GM21390 (cell line): ENCODE measurements at regions not wholly inside any gene's neighbourhood (a gene's known extent, or its start where the extent isn't known, plus 50 kb on each side); places are given as distances from the start of the nearest gene placed in this dataset.
"Not testable (repeated sequence)": the region's sequence is repeated elsewhere in the genome, so short reads cannot be mapped to it uniquely, and the experiment has no call there.

Source experiments
- ATAC-seq: cut with Tn5 transposase; IDR thresholded peaks from one replicate; pipeline ENCODE4 v1.9.1; 2021; ENCODE audit not compliant: unreplicated experiment

DNA sequence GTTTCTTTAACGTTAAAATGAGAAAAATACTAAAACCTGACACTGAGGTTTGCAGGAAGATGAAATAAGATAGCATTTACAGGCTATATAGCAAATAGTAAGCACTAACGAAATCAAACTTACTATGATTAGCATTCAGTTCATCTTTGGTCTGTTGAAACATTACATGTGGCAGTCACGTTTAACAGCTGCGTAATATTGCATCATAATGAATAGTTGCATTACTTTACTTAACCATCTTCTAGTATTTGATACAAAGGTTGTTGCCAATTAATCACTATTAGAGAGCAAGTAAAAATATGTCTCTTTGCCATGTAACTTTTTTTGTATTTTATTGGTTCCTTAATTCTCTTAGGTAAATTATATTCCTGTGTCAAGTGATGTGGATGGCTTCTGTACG lies 131.8 kb upstream of the GHITM start:
- ATAC-seq = no peak

DNA sequence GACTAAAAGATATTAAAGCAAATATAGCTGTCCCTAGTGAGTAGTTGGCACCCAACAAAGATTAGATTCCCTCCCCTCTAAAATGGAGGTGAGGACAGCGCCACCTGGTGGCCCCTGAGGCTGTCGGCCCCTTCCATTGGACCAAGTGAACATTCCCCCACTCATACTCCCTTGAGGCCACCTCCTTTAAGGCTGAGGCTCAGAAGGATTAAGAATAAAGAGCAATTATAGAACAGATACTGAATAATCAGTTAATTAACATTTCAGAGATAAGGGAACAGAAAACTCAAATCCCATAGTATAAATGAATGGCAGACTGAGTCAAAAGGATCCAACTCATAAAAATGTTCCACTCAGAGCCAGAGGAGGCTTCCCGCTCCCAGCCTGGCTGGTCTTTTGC lies 130.4 kb upstream of the GHITM start:
- peak; percentile 52 for ATAC-seq

DNA sequence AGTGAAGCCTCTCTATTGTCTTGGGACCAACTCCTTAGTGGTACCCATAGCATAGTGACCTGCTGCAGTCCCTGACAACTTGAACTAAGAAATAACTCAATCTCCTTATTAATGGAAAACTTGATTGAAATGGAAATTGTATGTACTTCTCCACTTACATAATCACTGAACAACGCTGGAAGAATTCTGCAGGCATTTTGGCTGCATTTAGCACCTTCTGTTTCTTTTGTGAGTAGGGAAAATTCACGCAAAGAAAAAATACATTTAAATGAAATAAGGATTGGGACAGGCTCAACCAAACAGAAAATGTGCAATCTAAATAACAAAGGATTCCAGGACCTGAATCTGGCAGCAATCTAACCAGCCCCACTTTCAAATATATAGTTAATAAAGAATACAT lies 126.9 kb upstream of the GHITM start:
- ATAC-seq = no peak

DNA sequence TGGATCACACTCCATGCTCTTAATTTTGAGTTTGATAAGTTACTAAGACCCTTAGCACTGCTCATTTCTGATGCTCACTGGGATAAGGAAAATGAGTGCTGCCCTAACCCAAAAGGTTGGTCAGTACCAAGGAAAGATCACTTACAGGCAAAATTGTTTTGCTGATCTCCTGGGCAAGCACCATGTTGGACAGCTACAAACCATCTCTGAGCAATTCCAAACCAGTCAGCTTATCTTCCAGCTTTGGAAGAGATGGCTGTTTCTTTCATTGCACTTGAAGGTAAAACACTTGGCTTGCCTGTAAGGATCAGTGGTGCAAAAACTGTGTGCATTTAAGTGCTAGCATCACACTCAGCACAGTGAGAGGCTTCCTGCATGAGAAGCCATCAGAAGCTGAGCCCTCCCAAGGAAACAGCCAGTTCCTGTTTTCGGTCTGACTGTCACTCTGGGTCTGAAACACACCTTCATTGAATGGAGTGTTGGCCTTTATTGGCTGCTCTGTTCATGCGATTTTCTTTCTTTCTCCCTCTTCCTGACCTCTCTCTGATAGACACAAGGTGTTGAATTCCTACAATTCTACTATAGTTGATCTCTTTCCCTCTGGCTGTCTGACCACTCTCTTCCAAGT lies 126.4 kb upstream of the GHITM start:
- peak; percentile 98 for ATAC-seq

GRCh38 chr10:84015877-84016595 lies 123.3 kb upstream of the GHITM start:
- no peak for ATAC-seq

- no peak for ATAC-seq
Measured at GRCh38 chr10:84018826-84019225, 120.5 kb upstream of the GHITM start.

DNA sequence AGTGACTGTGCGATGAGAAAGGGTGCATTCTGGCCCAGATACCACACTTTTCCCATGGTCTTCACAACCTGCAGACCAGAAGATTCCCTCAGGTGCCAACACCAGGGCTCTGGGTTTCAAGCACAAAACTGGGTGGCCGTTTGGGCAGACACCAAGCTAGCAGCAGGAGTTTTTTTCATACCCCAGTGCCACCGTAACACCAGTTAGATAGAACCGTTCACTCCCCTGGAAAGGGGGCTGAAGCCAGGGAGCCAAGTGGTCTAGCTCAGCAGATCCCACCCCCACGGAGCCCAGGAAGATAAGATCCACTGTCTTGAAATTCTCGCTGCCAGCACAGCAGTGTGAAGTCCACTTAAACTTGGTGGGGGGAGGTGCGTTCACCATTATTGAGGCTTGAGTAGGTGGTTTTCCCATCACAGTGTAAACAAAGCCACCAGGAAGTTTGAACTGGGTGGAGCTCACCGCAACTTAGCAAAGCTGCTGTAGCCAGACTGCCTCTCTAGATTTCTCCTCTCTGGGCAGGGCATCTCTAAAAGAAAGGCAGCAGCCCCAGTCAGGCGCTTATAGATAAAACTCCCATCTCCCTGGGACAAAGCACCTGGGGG lies 119.4 kb upstream of the GHITM start:
- not testable (repeated sequence) for ATAC-seq

- peak; percentile 54 for ATAC-seq
Measured at GRCh38 chr10:84026821-84027257, 112.5 kb upstream of the GHITM start.

DNA sequence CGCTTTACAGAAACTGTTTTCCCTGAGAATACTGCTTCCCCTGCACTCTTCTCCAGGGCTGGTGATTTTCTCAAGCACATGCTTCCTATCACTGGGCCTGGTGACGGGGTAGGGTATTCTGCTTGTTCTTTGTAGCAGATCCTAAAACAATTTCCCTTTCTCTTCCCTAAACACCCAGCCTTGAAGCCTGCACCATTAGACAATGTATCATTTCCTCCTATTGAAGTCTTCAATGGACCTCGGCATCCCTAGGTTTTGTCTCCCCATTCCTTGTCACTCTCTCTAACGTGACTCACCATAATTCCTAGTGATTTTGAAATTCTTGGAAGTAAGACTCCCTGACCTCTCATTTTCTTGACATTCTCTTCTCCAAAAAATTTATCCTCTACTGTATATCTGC lies 109.5 kb upstream of the GHITM start:
- ATAC-seq = no peak

DNA sequence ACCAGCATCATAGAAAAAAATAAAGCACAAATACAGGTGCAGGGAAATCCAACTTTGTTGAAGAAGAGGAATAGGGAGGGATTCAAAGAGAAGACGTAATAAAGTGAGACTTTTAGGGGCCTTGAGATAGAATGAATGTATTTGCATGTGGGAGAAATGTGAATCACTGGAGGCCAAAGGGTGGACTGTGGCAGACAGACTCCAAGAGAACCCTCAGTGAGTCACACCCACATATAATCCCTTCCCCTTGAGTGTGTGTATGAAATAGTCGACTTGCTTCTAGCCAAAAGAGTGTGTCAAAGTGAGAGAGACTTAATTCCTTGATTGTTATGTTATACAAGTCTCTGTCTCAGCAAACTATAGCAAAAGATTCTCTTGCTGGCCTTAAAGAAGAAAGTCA lies 101.3 kb upstream of the GHITM start:
- ATAC-seq = no peak

GRCh38 chr10:84039957-84040356 lies 99.4 kb upstream of the GHITM start:
- ATAC-seq = no peak

- ATAC-seq = no peak
Measured at GRCh38 chr10:84047258-84048010, 91.9 kb upstream of the GHITM start.

GRCh38 chr10:84049645-84050011 lies 89.7 kb upstream of the GHITM start:
- no peak for ATAC-seq

DNA sequence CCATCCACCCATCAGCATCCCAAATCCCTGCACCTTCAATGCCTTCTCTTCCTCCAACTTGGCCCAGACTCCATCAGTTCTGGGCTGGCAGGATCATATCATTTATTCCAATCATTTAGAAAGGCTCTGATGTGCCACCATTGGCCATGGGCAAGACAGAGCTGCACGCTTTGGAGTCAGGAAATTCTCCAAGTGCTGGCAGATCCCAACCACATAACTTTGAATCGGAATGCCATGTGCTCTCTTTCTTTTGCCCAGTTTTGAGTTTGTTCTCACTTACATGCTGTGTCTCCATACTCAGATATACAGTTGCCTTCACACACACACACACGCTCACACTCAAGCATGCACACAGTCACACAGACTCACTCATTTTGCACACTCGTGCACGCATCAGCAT lies 85.7 kb upstream of the GHITM start:
- no peak for ATAC-seq

- ATAC-seq = no peak
Measured at GRCh38 chr10:84054743-84055142, 84.6 kb upstream of the GHITM start.

- no peak for ATAC-seq
Measured at GRCh38 chr10:84059526-84059925, 79.8 kb upstream of the GHITM start.

GRCh38 chr10:84063440-84063839 lies 75.9 kb upstream of the GHITM start:
- ATAC-seq = no peak

DNA sequence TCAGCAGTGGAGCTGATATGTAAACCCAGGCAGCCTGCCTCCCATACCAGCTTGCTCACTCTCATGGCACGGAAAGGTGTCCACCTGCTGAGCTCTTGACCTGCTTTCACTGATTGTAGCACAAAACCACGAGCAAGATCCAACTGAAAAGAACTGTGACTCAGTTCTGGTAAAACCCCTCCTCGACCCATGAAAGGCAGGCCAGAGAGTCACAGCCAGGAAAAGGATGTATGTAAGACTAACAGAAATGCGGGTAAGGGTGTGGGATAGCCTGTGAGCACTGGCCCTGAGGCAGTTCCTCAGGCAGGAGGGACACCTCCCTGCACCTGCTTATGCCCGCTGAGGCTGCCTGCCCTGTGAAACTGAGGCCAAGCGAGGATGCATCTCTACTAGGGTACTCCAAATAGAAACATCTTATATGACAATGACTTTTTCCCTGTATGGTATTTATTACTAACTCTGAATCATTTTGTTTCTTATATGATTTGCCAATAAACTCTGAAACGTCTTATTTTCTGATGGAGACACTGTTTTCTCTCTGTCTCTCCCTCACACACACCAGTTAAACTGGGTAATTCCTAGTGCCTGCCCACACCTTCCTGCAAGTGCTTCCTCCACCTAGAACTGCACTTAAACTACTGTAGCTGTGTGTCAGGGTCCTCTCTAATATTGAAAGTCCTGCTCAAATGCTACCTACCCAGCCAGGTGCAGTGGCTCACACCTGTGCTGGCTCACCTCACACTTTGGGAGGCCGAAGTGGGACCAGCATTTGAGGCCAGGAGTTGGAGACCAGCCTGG lies 73.3 kb upstream of the GHITM start:
- ATAC-seq = no peak

DNA sequence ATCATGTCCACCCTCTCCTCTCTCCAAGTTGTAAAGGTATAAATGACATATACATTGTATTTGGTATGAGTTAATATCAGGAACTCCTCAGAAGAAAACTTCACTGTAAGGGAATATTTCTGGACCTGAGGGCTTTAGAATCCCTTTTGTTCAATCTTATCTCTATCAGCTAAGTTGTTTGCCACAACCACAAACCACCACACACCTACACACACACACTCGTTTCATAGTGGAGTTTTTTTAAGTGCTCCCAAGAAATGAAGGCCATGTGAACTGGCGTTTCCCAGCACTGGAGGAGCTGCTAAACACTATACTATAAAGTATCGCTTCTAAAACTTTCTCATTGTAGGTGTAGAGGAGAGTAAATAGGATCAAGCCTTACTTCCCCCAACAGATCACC lies 64.8 kb upstream of the GHITM start:
- ATAC-seq = no peak

GRCh38 chr10:84075226-84076046 lies 63.9 kb upstream of the GHITM start:
- no peak for ATAC-seq
